GM12878 (cell line): ENCODE measurements at regions not wholly inside any gene's neighbourhood (a gene's known extent, or its start where the extent isn't known, plus 50 kb on each side); places are given as distances from the start of the nearest gene placed in this dataset.

Experiments used
- CBX5 ChIP-seq: sonication (generic); IDR thresholded peaks from 2 replicates; pipeline ENCODE4 v1.6.1; 2016; ENCODE audit warnings: low read depth, moderate library complexity, mild to moderate bottlenecking, inconsistent platforms
- ZNF274 ChIP-seq: IDR thresholded peaks from one replicate; pipeline ENCODE4 v1.8.0; 2011; ENCODE audit not compliant: insufficient read length, insufficient read depth
- TF ChIP-seq, protein P1 (sequence below): IDR thresholded peaks from 2 replicates; pipeline ENCODE4 v1.6.1; 2011; ENCODE audit warnings: low read depth, mild to moderate bottlenecking, low read length, moderate library complexity, borderline replicate concordance; ENCODE audit errors: extremely low read depth

GRCh38 chr4:123510659-123511058 lies 114.1 kb downstream of the SPRY1 start:
- TF ChIP-seq, protein P1, sequence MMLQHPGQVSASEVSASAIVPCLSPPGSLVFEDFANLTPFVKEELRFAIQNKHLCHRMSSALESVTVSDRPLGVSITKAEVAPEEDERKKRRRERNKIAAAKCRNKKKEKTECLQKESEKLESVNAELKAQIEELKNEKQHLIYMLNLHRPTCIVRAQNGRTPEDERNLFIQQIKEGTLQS = no peak
- TF ChIP-seq ZNF274 (no peak), CBX5 (no peak)
